Fibroblast of lung (primary cell): ENCODE measurements at regions not wholly inside any gene's neighbourhood (a gene's known extent, or its start where the extent isn't known, plus 50 kb on each side); places are given as distances from the start of the nearest gene placed in this dataset.
A peak's percentile ranks its signal among the peaks of the same experiment; 100 is the strongest.

Source experiments
- DNase-seq, 2 donors: peaks; one replicate each; pipeline versions ENCODE4 v3.0.0 to v3.0.0-alpha.2; 2010; ENCODE audit warnings: low read depth in 2 of 2
- H2AFZ ChIP-seq: 2 replicates; pipeline ENCODE4 v1.5.1; 2012; ENCODE audit warnings: low read length, control low read depth, inconsistent platforms
- H3K27ac ChIP-seq: 2 replicates; pipeline ENCODE4 v1.5.1; 2011; ENCODE audit warnings: low read length, control low read depth; ENCODE audit not compliant: insufficient read depth
- H3K27me3 ChIP-seq: 2 replicates; pipeline ENCODE4 v1.5.1; 2011; ENCODE audit warnings: mild to moderate bottlenecking, low read length; ENCODE audit not compliant: control insufficient read depth, insufficient read depth
- H3K36me3 ChIP-seq: 2 replicates; pipeline ENCODE4 v1.5.1; 2011; ENCODE audit warnings: low read length; ENCODE audit not compliant: control insufficient read depth, insufficient read depth
- H3K4me1 ChIP-seq: 2 replicates; pipeline ENCODE4 v1.5.1; 2011; ENCODE audit warnings: low read length; ENCODE audit not compliant: control insufficient read depth, insufficient read depth; ENCODE audit errors: extremely low read depth
- H3K4me2 ChIP-seq: 2 replicates; pipeline ENCODE4 v1.5.1; 2011; ENCODE audit warnings: low read length, control low read depth; ENCODE audit not compliant: insufficient read depth; ENCODE audit errors: extremely low read depth
- H3K4me3 ChIP-seq, 4 experiments: fragments of 200-600 bp in 1 of 4; sonication (generic) in 1 of 4; replicated peaks in 1 of 4; 2 replicates each; pipeline ENCODE4 v1.5.1; 2011 to 2016; ENCODE audit warnings: low read length in 4 of 4, low read depth in 3 of 4, mild to moderate bottlenecking in 3 of 4, control low read depth in 2 of 4, inconsistent platforms in 1 of 4, mixed read lengths in 1 of 4; ENCODE audit not compliant: insufficient read depth in 1 of 4; ENCODE audit errors: control extremely low read depth in 1 of 4
- H3K79me2 ChIP-seq: 2 replicates; pipeline ENCODE4 v1.5.1; 2012; ENCODE audit warnings: mild to moderate bottlenecking, low read length, inconsistent platforms; ENCODE audit not compliant: control insufficient read depth, insufficient read depth
- H3K9ac ChIP-seq: 2 replicates; pipeline ENCODE4 v1.5.1; 2011; ENCODE audit warnings: mild to moderate bottlenecking, low read length, control low read depth; ENCODE audit not compliant: insufficient read depth
- H3K9me3 ChIP-seq: 2 replicates; pipeline ENCODE4 v1.5.1; 2012; ENCODE audit warnings: low read depth, low read length; ENCODE audit not compliant: control insufficient read depth, insufficient read depth
- H4K20me1 ChIP-seq: 2 replicates; pipeline ENCODE4 v1.5.1; 2011; ENCODE audit warnings: low read length; ENCODE audit not compliant: control insufficient read depth, insufficient read depth; ENCODE audit errors: extremely low read depth
- CTCF ChIP-seq, 2 donors: IDR thresholded peaks in 1 of 2; conservative IDR thresholded peaks in 1 of 2; 1 replicate in 1 of 2; 2 replicates in 1 of 2; pipeline ENCODE4 v1.5.1; 2011 to 2012; ENCODE audit warnings: low read length in 2 of 2, control low read depth in 1 of 2, inconsistent platforms in 1 of 2, low read depth in 1 of 2, mild to moderate bottlenecking in 1 of 2
- EZH2 ChIP-seq: IDR thresholded peaks from 2 replicates; pipeline ENCODE4 v1.5.1; 2012; ENCODE audit warnings: low read length, control low read depth, mild to moderate bottlenecking; ENCODE audit errors: missing control alignments

- Histone ChIP-seq H4K20me1 (no peaks in the 10 kb centered on the region), H3K27me3 (no peaks in the 10 kb centered on the region), H3K9ac (no peak overlapping the region), H3K79me2 (no peaks in the 10 kb centered on the region), H3K4me1 (no peaks in the 10 kb centered on the region), H3K9me3 (no peaks in the 10 kb centered on the region), H3K27ac (no peak overlapping the region), H3K36me3 (no peaks in the 10 kb centered on the region), H3K4me3 (no peak overlapping the region), H3K4me2 (no peak overlapping the region), H2AFZ (no peak overlapping the region)
- peak in 1 of 2 donors; percentile 9 for DNase-seq
- TF ChIP-seq EZH2 (no peak), CTCF (conservative IDR thresholded peaks at IDR 0.05 in 1 of 2, IDR thresholded peaks at IDR 0.05 in 1 of 2; ENCODE audit: low read depth in 1 of 2, low read length in 2 of 2) (no peak)
Measured at GRCh38 chr5:97929383-97929782, 746.3 kb upstream of the RIOK2 start.

GRCh38 chr5:97931829-97932228 lies 748.8 kb upstream of the RIOK2 start:
- Histone ChIP-seq H3K27me3 (no peaks in the 10 kb centered on the region), H3K4me1 (no peaks in the 10 kb centered on the region), H3K9ac (no peak overlapping the region), H3K27ac (no peak overlapping the region), H3K36me3 (no peaks in the 10 kb centered on the region), H3K79me2 (no peaks in the 10 kb centered on the region), H3K4me3 (no peak overlapping the region), H4K20me1 (no peaks in the 10 kb centered on the region), H3K4me2 (no peak overlapping the region), H2AFZ (no peak overlapping the region), H3K9me3 (no peaks in the 10 kb centered on the region)
- no peak for TF ChIP-seq EZH2
- TF ChIP-seq CTCF (conservative IDR thresholded peaks at IDR 0.05 in 1 of 2, IDR thresholded peaks at IDR 0.05 in 1 of 2; ENCODE audit: low read depth in 1 of 2, low read length in 2 of 2): no peak
- DNase-seq: no peak

- Histone ChIP-seq H3K79me2 (no peaks in the 10 kb centered on the region), H2AFZ (no peak overlapping the region), H3K27me3 (no peaks in the 10 kb centered on the region), H3K4me3 (no peak overlapping the region), H3K4me1 (no peaks in the 10 kb centered on the region), H3K4me2 (no peak overlapping the region), H3K9me3 (no peaks in the 10 kb centered on the region), H4K20me1 (no peaks in the 10 kb centered on the region), H3K36me3 (no peaks in the 10 kb centered on the region), H3K27ac (no peak overlapping the region), H3K9ac (no peak overlapping the region)
- no peak for DNase-seq
- TF ChIP-seq EZH2: no peak
- no peak for TF ChIP-seq CTCF (conservative IDR thresholded peaks at IDR 0.05 in 1 of 2, IDR thresholded peaks at IDR 0.05 in 1 of 2; ENCODE audit: low read depth in 1 of 2, low read length in 2 of 2)
Measured at GRCh38 chr5:97936231-97936630, 753.2 kb upstream of the RIOK2 start.
